ENCODE measurements at regions not wholly inside any gene's neighbourhood (a gene's known extent, or its start where the extent isn't known, plus 50 kb on each side); places are given as distances from the start of the nearest gene placed in this dataset.
"Not testable (repeated sequence)": the region's sequence is repeated elsewhere in the genome, so short reads cannot be mapped to it uniquely, and the experiment has no call there.

- ATAC-seq (no peak), DNase-seq (no peak)
- Histone ChIP-seq H3K27me3 (no peaks in the 10 kb centered on the region), H3K4me1 (no peaks in the 10 kb centered on the region), H3K9me3 (no peaks in the 10 kb centered on the region), H3K27ac (no peak overlapping the region), H3K4me3 (no peak overlapping the region), H3K36me3 (no peaks in the 10 kb centered on the region)
- 16% methylated on average over 3 of the region's 3 CpGs for WGBS (ENCODE audit: insufficient coverage, low coverage, low lambda C conversion rate, missing lambda C conversion rate)
- intact Hi-C loops (cut with DNase I), result no loop called here
- TF ChIP-seq, protein P1, sequence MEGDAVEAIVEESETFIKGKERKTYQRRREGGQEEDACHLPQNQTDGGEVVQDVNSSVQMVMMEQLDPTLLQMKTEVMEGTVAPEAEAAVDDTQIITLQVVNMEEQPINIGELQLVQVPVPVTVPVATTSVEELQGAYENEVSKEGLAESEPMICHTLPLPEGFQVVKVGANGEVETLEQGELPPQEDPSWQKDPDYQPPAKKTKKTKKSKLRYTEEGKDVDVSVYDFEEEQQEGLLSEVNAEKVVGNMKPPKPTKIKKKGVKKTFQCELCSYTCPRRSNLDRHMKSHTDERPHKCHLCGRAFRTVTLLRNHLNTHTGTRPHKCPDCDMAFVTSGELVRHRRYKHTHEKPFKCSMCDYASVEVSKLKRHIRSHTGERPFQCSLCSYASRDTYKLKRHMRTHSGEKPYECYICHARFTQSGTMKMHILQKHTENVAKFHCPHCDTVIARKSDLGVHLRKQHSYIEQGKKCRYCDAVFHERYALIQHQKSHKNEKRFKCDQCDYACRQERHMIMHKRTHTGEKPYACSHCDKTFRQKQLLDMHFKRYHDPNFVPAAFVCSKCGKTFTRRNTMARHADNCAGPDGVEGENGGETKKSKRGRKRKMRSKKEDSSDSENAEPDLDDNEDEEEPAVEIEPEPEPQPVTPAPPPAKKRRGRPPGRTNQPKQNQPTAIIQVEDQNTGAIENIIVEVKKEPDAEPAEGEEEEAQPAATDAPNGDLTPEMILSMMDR (IDR thresholded peaks at IDR 0.05), result no peak
- TF ChIP-seq POLR2A (IDR thresholded peaks at IDR 0.05), result no peak
Observed at GRCh38 chr1:190000365-190000872, 477.2 kb downstream of the BRINP3 start.

DNA sequence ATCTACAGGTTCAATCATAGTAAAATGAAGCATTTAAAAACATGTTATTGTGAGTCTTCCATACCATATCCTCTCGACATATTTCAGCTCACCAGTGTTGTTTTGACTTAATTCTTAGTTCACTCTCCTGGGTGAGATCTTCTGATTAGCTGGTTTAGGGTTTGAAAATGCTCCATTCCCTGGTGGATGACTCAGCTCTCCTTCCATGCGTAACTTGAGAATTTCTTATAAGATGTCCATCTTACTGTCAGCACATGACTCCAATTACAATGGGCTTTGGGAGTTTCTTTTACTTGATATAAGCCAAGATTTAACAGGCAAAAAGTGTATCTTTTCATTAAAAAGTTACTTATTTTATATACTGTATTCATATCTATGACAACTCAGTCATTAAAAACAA is 476.5 kb downstream of the BRINP3 start:
- Histone ChIP-seq H3K9me3 (no peaks in the 10 kb centered on the region), H3K36me3 (no peaks in the 10 kb centered on the region), H3K27ac (no peak overlapping the region), H3K27me3 (no peaks in the 10 kb centered on the region), H3K4me1 (no peaks in the 10 kb centered on the region), H3K4me3 (no peak overlapping the region)
- WGBS (ENCODE audit: insufficient coverage, low coverage, low lambda C conversion rate, missing lambda C conversion rate), result 55% methylated on average over 2 of the region's 2 CpGs
- ATAC-seq (no peak), DNase-seq (no peak)
- intact Hi-C loops (cut with DNase I), result no loop called here
- no peak for TF ChIP-seq POLR2A (IDR thresholded peaks at IDR 0.05)
- TF ChIP-seq, protein P1 (IDR thresholded peaks at IDR 0.05), result no peak

DNA sequence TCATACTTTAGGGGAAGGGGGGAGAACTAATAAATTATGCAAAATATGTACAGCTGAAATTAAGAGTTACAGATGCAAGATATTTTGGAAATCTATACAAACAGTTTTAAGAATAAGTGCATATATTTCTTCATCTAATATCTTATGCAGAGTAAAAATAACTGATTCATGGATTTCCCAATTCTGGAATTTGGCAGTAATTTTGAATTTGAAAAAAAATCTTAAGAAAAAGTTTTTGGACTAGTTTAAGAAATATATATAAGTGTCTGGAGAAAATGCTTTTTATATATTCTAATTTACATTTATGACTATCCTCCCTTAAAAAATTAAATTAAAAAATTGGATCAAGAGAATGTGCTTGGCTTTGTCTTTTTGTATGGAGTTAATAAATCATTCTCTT is 474.3 kb downstream of the BRINP3 start:
- no peak for TF ChIP-seq POLR2A (IDR thresholded peaks at IDR 0.05)
- TF ChIP-seq, protein P1 (IDR thresholded peaks at IDR 0.05), result no peak
- DNase-seq (no peak), ATAC-seq (no peak)
- intact Hi-C loops (cut with DNase I), result no loop called here
- Histone ChIP-seq H3K4me3 (no peak overlapping the region), H3K9me3 (no peaks in the 10 kb centered on the region), H3K4me1 (no peaks in the 10 kb centered on the region), H3K27me3 (no peaks in the 10 kb centered on the region), H3K36me3 (no peaks in the 10 kb centered on the region), H3K27ac (no peak overlapping the region)

DNA sequence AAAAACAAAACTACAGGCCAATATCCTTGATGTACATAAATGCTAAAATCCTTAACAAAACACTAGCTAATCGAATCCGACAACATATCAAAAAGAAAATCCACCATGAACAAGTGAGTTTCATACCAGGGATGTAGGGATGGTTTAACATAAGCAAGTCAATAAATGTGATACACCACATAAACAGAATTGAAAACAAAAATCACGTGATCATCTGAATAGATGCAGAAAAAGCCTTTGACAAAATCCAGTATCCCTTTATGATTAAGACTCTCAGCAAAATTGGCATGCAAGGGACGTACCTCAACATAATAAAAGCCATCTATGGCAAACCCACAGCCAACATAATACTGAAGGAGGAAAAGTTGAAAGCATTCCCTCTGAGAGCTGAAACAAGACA is 466.1 kb downstream of the BRINP3 start:
- Histone ChIP-seq H3K27ac (no peak overlapping the region), H3K9me3 (no peaks in the 10 kb centered on the region), H3K4me1 (no peaks in the 10 kb centered on the region), H3K36me3 (no peaks in the 10 kb centered on the region), H3K4me3 (no peak overlapping the region), H3K27me3 (no peaks in the 10 kb centered on the region)
- TF ChIP-seq, protein P1 (IDR thresholded peaks at IDR 0.05), result no peak
- no peak for TF ChIP-seq POLR2A (IDR thresholded peaks at IDR 0.05)
- DNase-seq (no peak), ATAC-seq (no peak)
- intact Hi-C loops (cut with DNase I), result no loop called here
- 58% methylated on average over 4 of the region's 4 CpGs for WGBS (ENCODE audit: insufficient coverage, low coverage, low lambda C conversion rate, missing lambda C conversion rate)

GRCh38 chr1:190019151-190019550 is 458.5 kb downstream of the BRINP3 start:
- ATAC-seq; H3K36me3 ChIP-seq; intact Hi-C loops (cut with DNase I); H3K4me1 ChIP-seq; DNase-seq; H3K27me3 ChIP-seq; H3K4me3 ChIP-seq; H3K9me3 ChIP-seq; H3K27ac ChIP-seq: not testable (repeated sequence)
- 77% methylated on average over 13 of the region's 16 CpGs for WGBS (ENCODE audit: insufficient coverage, low coverage, low lambda C conversion rate, missing lambda C conversion rate)

Measured in right lobe of liver (tissue), 6 donors.